ENCODE measurements at regions not wholly inside any gene's neighbourhood (a gene's known extent, or its start where the extent isn't known, plus 50 kb on each side); places are given as distances from the start of the nearest gene placed in this dataset.

DNA sequence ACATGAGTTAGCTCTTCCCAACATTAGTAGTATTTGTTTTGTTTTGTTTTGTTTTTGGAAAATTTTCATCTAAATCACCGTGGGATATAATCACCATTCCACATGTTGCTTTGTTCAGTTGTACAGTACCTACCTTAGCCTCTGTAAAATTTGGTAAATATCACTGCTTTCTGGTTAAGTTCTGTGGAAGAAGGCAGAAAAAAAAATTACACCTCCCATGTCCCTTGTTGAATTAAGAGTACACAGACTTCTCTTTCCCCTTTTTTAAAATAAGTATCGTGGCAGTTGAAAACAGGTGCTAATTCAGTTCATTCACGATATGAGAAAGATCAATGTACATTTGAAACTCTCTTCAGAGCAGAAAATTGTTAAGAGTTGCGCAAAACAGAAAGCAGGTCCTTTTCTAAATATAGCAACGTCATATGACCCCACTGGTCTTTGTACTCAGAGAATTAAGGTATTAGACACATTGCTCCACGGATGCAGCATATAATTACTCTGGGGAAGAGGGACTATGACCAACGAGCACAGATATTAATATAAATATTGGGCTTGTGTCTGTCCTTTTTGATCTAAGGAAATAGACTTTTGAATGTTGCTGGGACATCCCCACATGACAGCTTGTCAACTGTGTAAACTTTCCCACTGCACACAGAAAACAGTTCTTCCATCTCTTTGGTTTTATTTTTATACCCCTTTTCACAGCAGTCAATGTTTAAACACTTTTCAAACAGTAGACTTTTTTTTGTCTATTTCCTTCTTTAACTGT, 58.6 kb upstream of the ZNF217 start:
- TF ChIP-seq EZH2 (IDR thresholded peaks at IDR 0.05) (no peak), EZH2phosphoT487 (IDR thresholded peaks at IDR 0.05) (no peak)

Data from neural progenitor cell (in vitro differentiated cells).